ENCODE measurements at regions not wholly inside any gene's neighbourhood (a gene's known extent, or its start where the extent isn't known, plus 50 kb on each side); places are given as distances from the start of the nearest gene placed in this dataset.
A peak's percentile ranks its signal among the peaks of the same experiment; 100 is the strongest.

GRCh38 chr16:10312784-10313724, 72.8 kb upstream of the ATF7IP2 start:
- POLR2A ChIA-PET: no interaction called here
- no peak for ATAC-seq (ENCODE audit: low read depth)
- peaks cover 6% of the 10 kb centered on the region for H3K4me1 Mint-ChIP-seq
- no peak overlapping the region for H3K4me3 Mint-ChIP-seq
- DNase-seq: no peak
- H3K27me3 Mint-ChIP-seq: no peaks in the 10 kb centered on the region
- H3K27ac Mint-ChIP-seq: no peak overlapping the region
- no peaks in the 10 kb centered on the region for H3K36me3 Mint-ChIP-seq
- peaks cover 1% of the 10 kb centered on the region for H3K9me3 Mint-ChIP-seq

GRCh38 chr16:10314317-10314716, 71.5 kb upstream of the ATF7IP2 start:
- no peak overlapping the region for H3K27ac Mint-ChIP-seq
- ATAC-seq (ENCODE audit: low read depth): no peak
- H3K9me3 Mint-ChIP-seq: no peaks in the 10 kb centered on the region
- H3K36me3 Mint-ChIP-seq: no peaks in the 10 kb centered on the region
- H3K4me3 Mint-ChIP-seq: no peak overlapping the region
- H3K4me1 Mint-ChIP-seq: peaks cover 6% of the 10 kb centered on the region
- no peaks in the 10 kb centered on the region for H3K27me3 Mint-ChIP-seq
- POLR2A ChIA-PET: interaction anchor here (1.4 kb wide), 1 partner anchor 196 kb away, joined by 9 read pairs; no protein-coding TSS in a partner anchor
- no peak for DNase-seq

GRCh38 chr16:10314811-10315210, 71.0 kb upstream of the ATF7IP2 start:
- POLR2A ChIA-PET: interaction anchor here (1.4 kb wide), 1 partner anchor 195 kb away, joined by 9 read pairs; no protein-coding TSS in a partner anchor
- H3K27ac Mint-ChIP-seq: no peak overlapping the region

GRCh38 chr16:10317425-10318001, 68.3 kb upstream of the ATF7IP2 start:
- DNase-seq (no peak), ATAC-seq (ENCODE audit: low read depth) (no peak)
- no peak overlapping the region for H3K27ac Mint-ChIP-seq
- H3K27me3 Mint-ChIP-seq: no peaks in the 10 kb centered on the region
- H3K9me3 Mint-ChIP-seq: no peaks in the 10 kb centered on the region
- no peak overlapping the region for H3K4me3 Mint-ChIP-seq
- POLR2A ChIA-PET: interaction anchor here (1.1 kb wide), 1 partner anchor 192 kb away, joined by 4 read pairs; no protein-coding TSS in a partner anchor
- H3K4me1 Mint-ChIP-seq: peaks cover 6% of the 10 kb centered on the region
- no peaks in the 10 kb centered on the region for H3K36me3 Mint-ChIP-seq

More at GRCh38 chr16:10314811-10315210, 71.0 kb upstream of the ATF7IP2 start:
- no peak overlapping the region for H3K4me3 Mint-ChIP-seq
- peaks cover 6% of the 10 kb centered on the region for H3K4me1 Mint-ChIP-seq
- H3K27me3 Mint-ChIP-seq: no peaks in the 10 kb centered on the region
- DNase-seq (no peak), ATAC-seq (ENCODE audit: low read depth) (peak; percentile 50)
- no peaks in the 10 kb centered on the region for H3K36me3 Mint-ChIP-seq
- H3K9me3 Mint-ChIP-seq: no peaks in the 10 kb centered on the region

- Mint-ChIP-seq H3K4me3 (no peak overlapping the region), H3K9me3 (no peaks in the 10 kb centered on the region), H3K27ac (no peak overlapping the region), H3K27me3 (no peaks in the 10 kb centered on the region), H3K36me3 (no peaks in the 10 kb centered on the region), H3K4me1 (no peaks in the 10 kb centered on the region)
- POLR2A ChIA-PET: interaction anchor here (0.6 kb wide), 2 partner anchors 14 to 733 kb away, joined by 3 to 4 read pairs; no protein-coding TSS in a partner anchor
- ATAC-seq (ENCODE audit: low read depth): no peak
- DNase-seq: no peak
Measured at GRCh38 chr16:10318798-10319500, 66.9 kb upstream of the ATF7IP2 start.

- POLR2A ChIA-PET: interaction anchor here (0.7 to 1.3 kb wide), 2 partner anchors 41 to 394 kb away, joined by 3 to 4 read pairs; no protein-coding TSS in a partner anchor
Measured at GRCh38 chr16:10321407-10322387, 64.2 kb upstream of the ATF7IP2 start.

GRCh38 chr16:10322723-10323527, 62.9 kb upstream of the ATF7IP2 start:
- peaks cover 3% of the 10 kb centered on the region for H3K4me1 Mint-ChIP-seq
- no peaks in the 10 kb centered on the region for H3K27me3 Mint-ChIP-seq
- ATAC-seq (ENCODE audit: low read depth): no peak
- DNase-seq: no peak
- H3K4me3 Mint-ChIP-seq: no peak overlapping the region
- peaks cover 4% of the 10 kb centered on the region for H3K9me3 Mint-ChIP-seq
- H3K27ac Mint-ChIP-seq: no peak overlapping the region
- peaks cover 4% of the 10 kb centered on the region for H3K36me3 Mint-ChIP-seq
- POLR2A ChIA-PET: interaction anchor here (0.7 kb wide), 1 partner anchor 395 kb away, joined by 3 read pairs; no protein-coding TSS in a partner anchor

More at GRCh38 chr16:10321407-10322387, 64.2 kb upstream of the ATF7IP2 start:
- no peaks in the 10 kb centered on the region for H3K27me3 Mint-ChIP-seq
- ATAC-seq (ENCODE audit: low read depth): no peak
- H3K27ac Mint-ChIP-seq: no peak overlapping the region
- H3K36me3 Mint-ChIP-seq: no peaks in the 10 kb centered on the region
- H3K4me3 Mint-ChIP-seq: no peak overlapping the region
- DNase-seq: no peak
- no peaks in the 10 kb centered on the region for H3K4me1 Mint-ChIP-seq
- no peaks in the 10 kb centered on the region for H3K9me3 Mint-ChIP-seq

- POLR2A ChIA-PET: no interaction called here
- ATAC-seq (ENCODE audit: low read depth) (no peak), DNase-seq (no peak)
- H3K27me3 Mint-ChIP-seq: no peaks in the 10 kb centered on the region
- no peak overlapping the region for H3K4me3 Mint-ChIP-seq
- H3K27ac Mint-ChIP-seq: no peak overlapping the region
- peaks cover 7% of the 10 kb centered on the region for H3K36me3 Mint-ChIP-seq
- H3K9me3 Mint-ChIP-seq: peaks cover 4% of the 10 kb centered on the region
- peaks cover 5% of the 10 kb centered on the region for H3K4me1 Mint-ChIP-seq
Measured at GRCh38 chr16:10323528-10323869, 62.4 kb upstream of the ATF7IP2 start.

- peaks cover 5% of the 10 kb centered on the region for H3K4me1 Mint-ChIP-seq
- H3K27me3 Mint-ChIP-seq: no peaks in the 10 kb centered on the region
- peaks cover 4% of the 10 kb centered on the region for H3K9me3 Mint-ChIP-seq
- H3K36me3 Mint-ChIP-seq: peaks cover 7% of the 10 kb centered on the region
- DNase-seq (no peak), ATAC-seq (ENCODE audit: low read depth) (no peak)
- POLR2A ChIA-PET: interaction anchor here (0.7 kb wide), 1 partner anchor 61 kb away, joined by 3 read pairs; the partner anchor contains the start of gene ATF7IP2
- H3K4me3 Mint-ChIP-seq: no peak overlapping the region
- no peak overlapping the region for H3K27ac Mint-ChIP-seq
Measured at GRCh38 chr16:10324210-10324609, 61.7 kb upstream of the ATF7IP2 start.

- no peak for DNase-seq
- Mint-ChIP-seq H3K36me3 (peaks cover 7% of the 10 kb centered on the region), H3K27ac (no peak overlapping the region), H3K4me3 (no peak overlapping the region), H3K27me3 (no peaks in the 10 kb centered on the region), H3K4me1 (peaks cover 11% of the 10 kb centered on the region), H3K9me3 (peaks cover 4% of the 10 kb centered on the region)
- POLR2A ChIA-PET: no interaction called here
- no peak for ATAC-seq (ENCODE audit: low read depth)
Measured at GRCh38 chr16:10325783-10326543, 59.9 kb upstream of the ATF7IP2 start.

- POLR2A ChIA-PET: no interaction called here
Measured at GRCh38 chr16:10326647-10327046, 59.2 kb upstream of the ATF7IP2 start.

More at GRCh38 chr16:10326647-10327046, 59.2 kb upstream of the ATF7IP2 start:
- no peak overlapping the region for H3K4me3 Mint-ChIP-seq
- no peaks in the 10 kb centered on the region for H3K27me3 Mint-ChIP-seq
- H3K9me3 Mint-ChIP-seq: peaks cover 4% of the 10 kb centered on the region
- no peak overlapping the region for H3K27ac Mint-ChIP-seq
- ATAC-seq (ENCODE audit: low read depth) (no peak), DNase-seq (no peak)
- peaks cover 13% of the 10 kb centered on the region for H3K4me1 Mint-ChIP-seq
- H3K36me3 Mint-ChIP-seq: peaks cover 7% of the 10 kb centered on the region
